GM19467 (cell line): ENCODE measurements at regions not wholly inside any gene's neighbourhood (a gene's known extent, or its start where the extent isn't known, plus 50 kb on each side); places are given as distances from the start of the nearest gene placed in this dataset.

ENCODE experiments used
- ATAC-seq: cut with Tn5 transposase; IDR thresholded peaks from one replicate; pipeline ENCODE4 v1.9.1; 2021; ENCODE audit warnings: mild to moderate bottlenecking, moderate library complexity; ENCODE audit not compliant: unreplicated experiment

DNA sequence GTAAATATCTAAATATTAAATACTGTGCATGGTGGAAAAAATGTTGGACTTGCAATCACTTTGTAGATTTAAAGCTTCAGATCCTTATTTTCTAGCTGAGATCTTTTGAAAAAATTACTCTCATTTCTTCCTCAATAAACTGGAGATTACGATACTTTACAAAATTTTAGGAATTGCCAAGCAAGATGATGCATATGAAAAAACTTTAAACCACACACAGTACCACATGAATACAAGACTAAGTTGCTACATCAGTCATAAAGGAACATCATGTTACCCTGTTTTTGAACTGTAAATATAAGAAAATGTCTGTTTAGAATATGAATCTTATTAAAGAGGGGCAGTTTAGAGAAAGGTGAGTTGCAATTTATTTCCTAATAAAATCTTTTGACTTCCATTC lies 703.6 kb upstream of the NUDT12 start:
- ATAC-seq: no peak

DNA sequence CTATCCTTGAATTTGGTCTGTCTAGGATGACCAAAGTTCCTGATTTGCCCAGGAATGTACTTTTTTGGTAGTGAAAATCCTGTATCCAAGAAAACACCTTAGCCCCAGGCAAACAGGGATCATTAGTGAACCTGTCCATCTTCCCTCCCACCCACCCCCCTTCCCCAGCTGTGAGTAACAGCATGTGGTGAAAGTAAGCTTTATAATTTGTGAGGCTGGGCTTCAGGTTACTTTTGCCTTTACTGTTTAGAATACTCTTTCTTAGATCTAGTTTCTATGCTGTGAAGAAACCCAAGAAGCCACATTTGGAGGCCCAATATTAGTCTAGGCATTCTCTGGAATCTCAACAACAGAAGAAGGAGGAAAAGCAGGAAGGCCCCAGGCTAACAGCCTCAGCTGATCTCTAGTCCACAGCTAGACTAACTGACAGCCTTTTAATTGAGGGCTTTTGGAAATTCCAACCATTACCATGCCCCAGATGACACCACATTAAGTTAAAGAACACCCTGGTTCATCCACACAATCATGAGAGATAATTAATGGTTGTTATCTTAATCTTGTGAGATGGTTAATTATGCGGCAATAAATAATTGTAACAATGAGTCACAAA lies 703.0 kb upstream of the NUDT12 start:
- no peak for ATAC-seq

DNA sequence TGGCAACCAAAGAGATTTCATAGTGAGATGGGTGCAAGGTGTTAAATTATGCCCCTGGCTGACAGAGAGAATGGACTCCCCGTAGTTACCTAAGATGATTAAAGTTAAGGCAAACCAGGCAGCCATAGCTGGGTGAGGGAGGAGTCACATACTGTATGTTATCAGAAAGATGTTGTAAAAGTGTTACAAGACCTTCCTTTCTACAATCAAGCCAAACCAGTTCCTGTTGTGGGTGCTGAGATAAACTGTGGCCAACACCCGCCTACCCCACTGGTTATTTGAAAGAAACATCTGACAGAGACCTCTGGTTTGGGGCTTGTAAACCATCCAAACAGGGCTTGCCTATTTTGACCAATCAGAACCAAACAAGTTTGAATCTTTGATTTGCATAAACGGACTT lies 684.7 kb upstream of the NUDT12 start:
- ATAC-seq: no peak

DNA sequence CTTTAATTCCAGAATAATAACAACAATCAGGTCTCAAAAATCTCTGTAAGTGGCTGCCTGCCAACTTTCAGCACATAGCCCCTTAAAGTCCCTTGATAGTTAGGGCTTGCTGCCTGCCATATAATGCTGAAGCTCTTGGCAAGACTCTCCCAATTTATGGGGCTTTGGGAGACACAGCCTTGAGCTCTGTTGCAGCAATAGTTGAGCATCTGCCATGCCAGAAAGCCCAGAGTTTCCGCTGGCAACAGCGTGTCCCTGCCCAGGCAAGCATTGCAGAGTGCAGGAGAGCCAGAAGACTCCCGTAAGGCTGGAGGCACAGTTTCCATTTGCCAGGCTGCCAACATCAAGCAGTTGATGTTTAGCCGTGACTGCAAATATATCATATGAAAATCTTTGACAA lies 678.5 kb upstream of the NUDT12 start:
- ATAC-seq: no peak

DNA sequence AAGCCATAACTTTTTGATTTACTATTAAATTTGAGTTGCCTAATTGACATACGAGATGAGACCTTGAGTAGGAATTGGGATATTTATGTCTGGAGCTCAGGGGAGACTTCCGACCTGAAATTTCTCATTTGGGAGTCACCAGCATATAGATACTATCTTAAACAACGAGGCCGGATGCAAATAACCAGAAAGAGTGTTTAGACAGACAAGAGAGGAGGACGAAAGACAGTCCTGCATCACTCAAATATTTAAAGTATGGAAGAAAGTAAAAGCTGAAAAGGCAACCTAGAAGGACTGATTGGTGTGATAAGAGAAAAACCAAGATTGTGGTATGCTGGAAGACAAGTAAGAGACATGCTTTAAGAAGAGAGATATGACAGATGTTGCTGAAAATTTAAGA lies 675.0 kb upstream of the NUDT12 start:
- no peak for ATAC-seq

DNA sequence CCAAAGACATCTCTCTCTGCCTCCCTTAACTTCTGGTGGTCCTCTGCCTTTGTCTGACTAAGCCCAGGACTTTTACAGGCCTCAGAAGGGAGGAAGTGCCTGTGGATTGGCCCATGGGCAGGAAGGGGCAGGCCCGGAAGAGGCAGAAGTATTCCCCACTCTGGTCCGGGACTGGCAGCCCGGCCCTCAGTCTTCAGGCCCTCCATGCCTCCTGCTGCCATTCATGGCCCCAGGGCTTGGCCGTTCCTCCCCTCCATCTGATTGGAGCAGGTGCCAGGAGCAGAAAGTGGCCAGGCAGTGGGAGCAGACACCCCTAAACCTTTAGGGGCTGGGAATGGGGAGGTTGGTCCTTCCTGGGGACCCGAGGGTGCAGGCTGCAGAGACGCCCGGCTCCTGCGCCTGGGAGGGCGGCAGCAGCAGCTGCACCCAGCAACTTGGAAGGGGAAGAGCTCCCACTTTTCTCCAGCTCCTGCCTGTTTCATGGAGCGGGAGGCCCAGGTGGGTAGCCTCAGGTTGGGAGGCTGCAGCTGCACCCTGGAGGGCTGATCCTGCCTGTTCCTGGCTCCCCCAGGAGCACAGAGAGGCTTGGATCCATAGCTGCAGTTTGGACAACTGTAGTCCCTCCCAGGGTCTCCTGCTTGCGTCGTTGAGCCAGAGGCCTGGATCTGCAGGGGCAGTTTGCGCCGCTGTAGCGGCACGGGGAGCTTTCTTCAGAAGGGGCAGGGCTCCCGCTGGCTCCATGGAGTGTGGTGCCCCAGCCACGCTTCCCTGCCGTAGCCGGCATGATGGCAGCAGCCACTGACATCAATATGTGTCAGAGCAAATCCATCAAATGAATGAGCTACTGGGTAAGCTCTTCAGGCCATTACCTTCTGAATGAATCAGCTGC lies 661.5 kb upstream of the NUDT12 start:
- ATAC-seq: no peak

- no peak for ATAC-seq
Measured at GRCh38 chr5:104218200-104218599, 655.6 kb upstream of the NUDT12 start.

DNA sequence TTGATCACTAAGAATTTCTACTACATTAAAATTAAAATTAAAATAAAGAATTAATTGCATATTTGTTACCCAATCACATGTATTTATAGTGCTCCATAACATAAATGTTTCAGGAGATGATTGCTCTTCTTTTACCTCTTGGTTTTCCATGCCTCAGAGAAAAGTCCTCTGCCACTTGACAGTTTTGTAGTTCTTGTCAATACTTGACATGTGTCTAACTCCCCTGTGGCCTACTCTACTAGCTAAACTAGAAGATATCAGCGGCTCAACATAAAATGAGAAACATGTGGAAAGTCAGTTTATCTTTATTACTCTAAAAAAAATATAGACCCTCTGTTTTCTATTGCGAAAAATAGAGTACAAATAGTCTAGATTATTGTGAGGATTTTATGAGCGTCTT lies 650.6 kb upstream of the NUDT12 start:
- no peak for ATAC-seq

- ATAC-seq: no peak
Measured at GRCh38 chr5:104199771-104200170, 637.2 kb upstream of the NUDT12 start.

GRCh38 chr5:104198156-104198555 lies 635.6 kb upstream of the NUDT12 start:
- ATAC-seq: no peak

DNA sequence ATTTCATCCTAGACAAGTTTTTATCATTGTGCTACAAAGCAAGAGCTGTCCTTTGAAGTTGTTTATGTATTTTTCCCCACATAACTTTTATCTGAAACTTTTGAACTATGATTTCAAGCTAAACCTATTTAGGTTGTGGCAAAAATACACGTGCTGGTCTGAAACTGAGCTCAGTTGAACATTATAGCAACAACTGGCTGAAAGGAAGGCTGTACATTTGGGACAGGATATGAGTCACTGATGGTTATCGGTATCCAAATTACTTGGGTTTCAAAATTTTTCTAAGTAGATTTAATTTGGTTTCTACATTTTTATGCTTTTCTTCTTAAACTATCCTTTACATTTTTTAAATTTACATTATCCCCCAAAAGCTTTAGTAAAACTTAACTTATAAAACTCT lies 627.3 kb upstream of the NUDT12 start:
- no peak for ATAC-seq

GRCh38 chr5:104189031-104189430 lies 626.4 kb upstream of the NUDT12 start:
- no peak for ATAC-seq

GRCh38 chr5:104187656-104188055 lies 625.1 kb upstream of the NUDT12 start:
- ATAC-seq: no peak

DNA sequence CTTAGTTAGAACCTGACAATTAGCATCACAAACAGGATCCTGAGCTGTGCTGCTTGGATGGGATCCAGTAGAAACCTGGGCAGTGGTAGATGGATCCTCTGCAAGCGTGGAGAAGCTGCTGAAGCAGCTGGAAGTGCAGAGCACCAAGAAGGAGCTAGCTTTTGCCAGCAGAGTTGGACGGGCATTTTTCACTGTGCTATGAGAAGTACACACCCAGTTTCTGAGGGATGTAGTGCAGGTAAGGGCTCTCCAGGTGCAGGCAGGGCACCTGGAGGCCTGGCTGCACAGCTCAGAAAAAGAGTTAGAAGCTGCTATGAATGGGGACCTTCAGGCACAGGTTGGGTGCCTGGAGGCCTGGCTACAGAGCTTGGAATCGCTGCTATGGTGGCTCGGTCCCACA lies 623.9 kb upstream of the NUDT12 start:
- no peak for ATAC-seq

- no peak for ATAC-seq
Measured at GRCh38 chr5:104186100-104186499, 623.5 kb upstream of the NUDT12 start.

- no peak for ATAC-seq
Measured at GRCh38 chr5:104184264-104184663, 621.7 kb upstream of the NUDT12 start.

DNA sequence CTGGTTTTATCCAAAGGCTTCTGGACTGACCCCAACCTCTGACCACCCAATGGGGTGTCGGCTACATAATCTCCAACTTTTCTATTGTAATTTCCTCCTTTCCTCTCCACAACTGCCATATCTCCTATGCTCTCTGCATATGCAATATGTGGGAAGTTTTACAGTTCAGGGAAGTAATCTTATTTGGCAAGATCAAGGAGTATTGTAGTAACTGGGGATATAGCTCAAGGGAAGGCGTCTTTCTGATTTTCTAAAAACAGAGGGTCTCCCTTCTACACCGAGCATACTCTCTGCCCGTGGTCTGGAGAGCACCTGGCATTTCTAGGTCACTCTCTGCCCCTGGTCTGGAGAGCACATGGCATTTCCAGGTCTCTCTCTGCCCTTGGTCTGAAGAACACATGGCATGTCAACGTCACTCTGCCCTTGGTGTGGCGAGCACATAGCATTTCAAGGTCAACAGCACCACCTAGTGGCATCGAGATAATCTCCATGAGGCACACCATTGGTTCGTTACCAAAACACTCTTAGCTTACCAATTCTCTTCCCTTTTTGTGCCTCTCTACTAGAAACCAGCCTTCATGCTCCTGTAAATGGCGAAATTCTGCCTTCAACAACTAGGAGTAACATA lies 616.4 kb upstream of the NUDT12 start:
- no peak for ATAC-seq

DNA sequence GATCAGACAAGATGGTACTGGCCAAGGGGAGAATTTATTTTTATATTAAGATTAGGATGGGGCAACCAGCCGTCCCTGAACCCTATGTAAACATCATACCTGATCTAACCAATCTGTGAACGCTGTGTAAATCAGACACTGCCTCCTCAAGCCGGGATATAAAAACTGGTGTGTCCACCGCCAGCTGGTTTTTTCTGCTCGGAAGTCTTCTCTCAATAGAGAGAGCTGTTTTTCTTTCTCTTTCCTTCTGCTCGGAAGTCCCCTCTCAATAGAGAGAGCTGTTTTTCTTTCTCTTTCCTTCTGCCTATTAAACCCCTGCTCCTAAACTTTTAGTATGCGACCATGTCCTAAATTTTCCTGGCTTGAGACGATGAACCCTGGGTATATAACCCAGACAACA lies 615.5 kb upstream of the NUDT12 start:
- ATAC-seq: no peak

GRCh38 chr5:104177651-104178050 lies 615.1 kb upstream of the NUDT12 start:
- ATAC-seq: no peak

DNA sequence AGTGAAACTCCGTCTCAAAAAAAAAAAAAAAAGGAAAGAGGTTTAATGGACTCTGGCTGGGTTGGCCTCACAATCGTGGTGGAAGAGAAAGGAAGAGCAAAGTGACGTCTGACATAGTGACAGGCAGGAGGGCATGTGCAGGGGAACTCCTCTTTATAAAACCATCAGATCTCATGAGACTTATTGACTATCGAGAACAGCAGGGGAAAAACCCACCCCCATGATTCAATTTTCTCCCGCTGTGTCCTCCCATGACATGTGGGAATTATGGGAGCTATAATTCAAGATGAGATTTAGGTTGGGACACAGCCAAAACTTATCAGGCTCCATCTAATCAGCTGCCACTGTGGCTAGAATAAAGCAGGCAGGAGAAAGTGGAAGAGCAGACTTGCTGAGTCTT lies 610.4 kb upstream of the NUDT12 start:
- no peak for ATAC-seq

DNA sequence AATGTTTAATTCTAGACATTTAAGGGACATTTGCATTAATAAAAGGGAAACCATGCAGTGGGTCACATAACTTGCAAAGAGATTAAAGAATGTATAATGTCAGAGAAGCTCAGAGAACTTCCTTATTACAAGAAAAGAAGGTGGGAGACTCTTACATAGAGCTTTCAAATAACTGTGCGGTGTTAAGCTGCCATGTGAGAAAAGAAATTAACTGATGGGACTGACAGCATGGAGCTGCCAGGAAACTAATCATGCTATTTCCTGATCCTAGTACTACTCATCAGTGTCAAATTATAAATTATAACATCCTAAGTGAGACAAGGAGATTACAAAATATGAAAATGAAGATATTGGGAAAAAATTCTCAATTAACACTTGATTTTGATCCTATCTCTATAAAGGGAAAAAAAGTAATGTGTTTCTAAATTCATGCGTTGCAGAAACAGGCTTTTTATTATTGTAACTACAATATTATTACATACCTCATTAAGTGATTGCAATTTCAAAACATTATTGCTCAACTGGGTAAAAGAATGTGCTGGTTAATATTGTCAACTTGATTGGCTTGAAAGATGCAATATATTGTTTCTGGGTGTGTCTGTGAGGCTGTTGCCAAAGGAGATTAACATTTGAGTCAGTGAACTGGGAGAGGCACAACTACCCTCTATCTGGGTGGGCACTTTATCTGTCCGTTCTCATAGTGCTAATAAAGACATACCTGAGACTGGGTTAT lies 609.5 kb upstream of the NUDT12 start:
- ATAC-seq: no peak
